Muscle of leg (tissue), 3 donors: ENCODE measurements at regions not wholly inside any gene's neighbourhood (a gene's known extent, or its start where the extent isn't known, plus 50 kb on each side); places are given as distances from the start of the nearest gene placed in this dataset.

Experiments used
- DNase-seq: peaks from one replicate; pipeline ENCODE4 v3.0.0; 2013
- H3K27ac ChIP-seq: one replicate; pipeline ENCODE4 v1.5.1; 2013; ENCODE audit warnings: mild to moderate bottlenecking, low read length, control low read depth
- H3K27me3 ChIP-seq: one replicate; pipeline ENCODE4 v1.6.1; 2013; ENCODE audit warnings: low read length; ENCODE audit not compliant: control insufficient read depth, insufficient read depth
- H3K36me3 ChIP-seq: one replicate; pipeline ENCODE4 v1.6.1; 2013; ENCODE audit warnings: low read length; ENCODE audit not compliant: control insufficient read depth, insufficient read depth
- H3K4me1 ChIP-seq: one replicate; pipeline ENCODE4 v1.6.1; 2013; ENCODE audit warnings: low read length; ENCODE audit not compliant: control insufficient read depth, insufficient read depth
- H3K4me3 ChIP-seq: one replicate; pipeline ENCODE4 v1.5.1; 2013; ENCODE audit warnings: low read length, control low read depth
- H3K9me3 ChIP-seq: replicated peaks from 2 replicates; pipeline ENCODE4 v1.6.1; 2013; ENCODE audit warnings: low read depth, low read length; ENCODE audit not compliant: control insufficient read depth
- WGBS: methylation state at CpG from one replicate; pipeline ENCODE4 v1.1.5; 2013; ENCODE audit warnings: missing lambda C conversion rate; ENCODE audit not compliant: insufficient coverage; 5-methylcytosine and 5-hydroxymethylcytosine counted together

GRCh38 chr6:93083337-93084230, 335.8 kb downstream of the EPHA7 start:
- H3K36me3 ChIP-seq = no peaks in the 10 kb centered on the region
- no peaks in the 10 kb centered on the region for H3K4me1 ChIP-seq
- WGBS = no CpG with 5 or more reads among the region's 1 CpG
- H3K4me3 ChIP-seq = no peak overlapping the region
- no peaks in the 10 kb centered on the region for H3K27me3 ChIP-seq
- DNase-seq = peak; percentile 89
- no peak overlapping the region for H3K27ac ChIP-seq
- H3K9me3 ChIP-seq = no peaks in the 10 kb centered on the region

GRCh38 chr6:93081901-93082300, 337.5 kb downstream of the EPHA7 start:
- H3K4me3 ChIP-seq = no peak overlapping the region
- no peaks in the 10 kb centered on the region for H3K4me1 ChIP-seq
- no peaks in the 10 kb centered on the region for H3K36me3 ChIP-seq
- H3K27me3 ChIP-seq = no peaks in the 10 kb centered on the region
- H3K27ac ChIP-seq = no peak overlapping the region
- no CpG with 5 or more reads among the region's 3 CpGs for WGBS
- H3K9me3 ChIP-seq = no peaks in the 10 kb centered on the region
- no peak for DNase-seq

GRCh38 chr6:93079061-93079460, 340.3 kb downstream of the EPHA7 start:
- WGBS = no CpG with 5 or more reads among the region's 1 CpG
- Histone ChIP-seq H3K9me3 (no peaks in the 10 kb centered on the region), H3K4me1 (no peaks in the 10 kb centered on the region), H3K4me3 (no peak overlapping the region), H3K36me3 (no peaks in the 10 kb centered on the region), H3K27ac (no peak overlapping the region), H3K27me3 (no peaks in the 10 kb centered on the region)
- no peak for DNase-seq

- Histone ChIP-seq H3K9me3 (peaks cover 2% of the 10 kb centered on the region), H3K36me3 (no peaks in the 10 kb centered on the region), H3K27ac (no peak overlapping the region), H3K27me3 (no peaks in the 10 kb centered on the region), H3K4me1 (no peaks in the 10 kb centered on the region), H3K4me3 (no peak overlapping the region)
- DNase-seq = no peak
- WGBS = 88% methylated on average over 1 of the region's 5 CpGs
Measured at GRCh38 chr6:93073811-93074210, 345.5 kb downstream of the EPHA7 start.

GRCh38 chr6:93069856-93070255, 349.5 kb downstream of the EPHA7 start:
- Histone ChIP-seq H3K36me3 (no peaks in the 10 kb centered on the region), H3K4me1 (no peaks in the 10 kb centered on the region), H3K4me3 (no peak overlapping the region), H3K9me3 (peaks cover 2% of the 10 kb centered on the region), H3K27ac (no peak overlapping the region), H3K27me3 (no peaks in the 10 kb centered on the region)
- no peak for DNase-seq
- no CpG with 5 or more reads among the region's 1 CpG for WGBS

- DNase-seq = no peak
- 55% methylated on average over 3 of the region's 3 CpGs for WGBS
Measured at GRCh38 chr6:93059911-93060310, 359.4 kb downstream of the EPHA7 start.

GRCh38 chr6:93057584-93057983, 361.8 kb downstream of the EPHA7 start:
- H3K36me3 ChIP-seq = no peaks in the 10 kb centered on the region
- H3K27ac ChIP-seq = no peak overlapping the region
- H3K4me1 ChIP-seq = no peaks in the 10 kb centered on the region
- no peaks in the 10 kb centered on the region for H3K27me3 ChIP-seq
- no peaks in the 10 kb centered on the region for H3K9me3 ChIP-seq
- DNase-seq = no peak
- H3K4me3 ChIP-seq = no peak overlapping the region

More at GRCh38 chr6:93059911-93060310, 359.4 kb downstream of the EPHA7 start:
- Histone ChIP-seq H3K36me3 (no peaks in the 10 kb centered on the region), H3K27ac (no peak overlapping the region), H3K27me3 (no peaks in the 10 kb centered on the region), H3K9me3 (no peaks in the 10 kb centered on the region), H3K4me3 (no peak overlapping the region), H3K4me1 (no peaks in the 10 kb centered on the region)

GRCh38 chr6:93048381-93048780, 371.0 kb downstream of the EPHA7 start:
- H3K27me3 ChIP-seq = no peaks in the 10 kb centered on the region
- no peaks in the 10 kb centered on the region for H3K36me3 ChIP-seq
- H3K4me3 ChIP-seq = no peak overlapping the region
- no peaks in the 10 kb centered on the region for H3K4me1 ChIP-seq
- no peak for DNase-seq
- H3K9me3 ChIP-seq = no peaks in the 10 kb centered on the region
- H3K27ac ChIP-seq = no peak overlapping the region

GRCh38 chr6:93047033-93047432, 372.3 kb downstream of the EPHA7 start:
- Histone ChIP-seq H3K9me3 (no peaks in the 10 kb centered on the region), H3K27me3 (no peaks in the 10 kb centered on the region), H3K27ac (no peak overlapping the region), H3K4me1 (no peaks in the 10 kb centered on the region), H3K4me3 (no peak overlapping the region), H3K36me3 (no peaks in the 10 kb centered on the region)
- DNase-seq = no peak
- WGBS = 100% methylated on average over 1 of the region's 3 CpGs

GRCh38 chr6:93045156-93045555, 374.2 kb downstream of the EPHA7 start:
- Histone ChIP-seq H3K4me1 (no peaks in the 10 kb centered on the region), H3K4me3 (no peak overlapping the region), H3K27me3 (no peaks in the 10 kb centered on the region), H3K36me3 (no peaks in the 10 kb centered on the region), H3K27ac (no peak overlapping the region), H3K9me3 (no peaks in the 10 kb centered on the region)
- no CpG with 5 or more reads among the region's 1 CpG for WGBS
- DNase-seq = no peak

GRCh38 chr6:93040375-93040774, 379.0 kb downstream of the EPHA7 start:
- DNase-seq = no peak
- no peak overlapping the region for H3K4me3 ChIP-seq
- H3K36me3 ChIP-seq = no peaks in the 10 kb centered on the region
- WGBS = no CpG with 5 or more reads among the region's 4 CpGs
- H3K4me1 ChIP-seq = no peaks in the 10 kb centered on the region
- no peaks in the 10 kb centered on the region for H3K27me3 ChIP-seq
- H3K9me3 ChIP-seq = peaks cover 10% of the 10 kb centered on the region
- no peak overlapping the region for H3K27ac ChIP-seq
